NB4 (cell line): ENCODE measurements at regions not wholly inside any gene's neighbourhood (a gene's known extent, or its start where the extent isn't known, plus 50 kb on each side); places are given as distances from the start of the nearest gene placed in this dataset.

ENCODE experiments used
- CTCF ChIP-seq: IDR thresholded peaks from one replicate; pipeline ENCODE4 v1.5.1; 2012; ENCODE audit warnings: low read depth, low read length
- MAX ChIP-seq: IDR thresholded peaks from 2 replicates; pipeline ENCODE4 v1.6.1; 2011; ENCODE audit warnings: low read depth, low read length
- MYC ChIP-seq: IDR thresholded peaks from 2 replicates; pipeline ENCODE4 v1.6.1; 2011; ENCODE audit warnings: low read depth, low read length
- POLR2A ChIP-seq: IDR thresholded peaks from 2 replicates; pipeline ENCODE4 v1.6.1; 2011; ENCODE audit warnings: mild to moderate bottlenecking; ENCODE audit not compliant: insufficient read length; ENCODE audit errors: extremely low read depth

GRCh38 chr4:14100349-14100748 is 472.8 kb upstream of the BOD1L1 start:
- TF ChIP-seq CTCF (no peak), POLR2A (no peak), MAX (no peak), MYC (no peak)
